ENCODE measurements at regions not wholly inside any gene's neighbourhood (a gene's known extent, or its start where the extent isn't known, plus 50 kb on each side); places are given as distances from the start of the nearest gene placed in this dataset.
"Not testable (repeated sequence)": the region's sequence is repeated elsewhere in the genome, so short reads cannot be mapped to it uniquely, and the experiment has no call there.

GRCh38 chr1:215444715-215445414 lies 122.2 kb upstream of the KCTD3 start:
- H3K4me1 Mint-ChIP-seq (ENCODE audit: low read depth) = no peaks in the 10 kb centered on the region
- ChIA-PET CTCF (no interaction called here), POLR2A (no interaction called here)
- H3K36me3 Mint-ChIP-seq = no peaks in the 10 kb centered on the region
- peaks cover 17% of the 10 kb centered on the region for H3K9me3 Mint-ChIP-seq
- intact Hi-C loops (cut with micrococcal nuclease) = no loop called here
- H3K4me3 Mint-ChIP-seq = no peak overlapping the region
- no peaks in the 10 kb centered on the region for H3K27me3 Mint-ChIP-seq
- H3K27ac Mint-ChIP-seq = no peak overlapping the region
- no peak for DNase-seq

GRCh38 chr1:215448014-215448413 lies 119.1 kb upstream of the KCTD3 start:
- H3K4me3 Mint-ChIP-seq; H3K27ac Mint-ChIP-seq; H3K27me3 Mint-ChIP-seq; H3K4me1 Mint-ChIP-seq (ENCODE audit: low read depth); POLR2A ChIA-PET; CTCF ChIA-PET; H3K36me3 Mint-ChIP-seq; intact Hi-C loops (cut with micrococcal nuclease); DNase-seq; H3K9me3 Mint-ChIP-seq: not testable (repeated sequence)

- H3K4me3 Mint-ChIP-seq; H3K9me3 Mint-ChIP-seq; H3K27me3 Mint-ChIP-seq; DNase-seq; intact Hi-C loops (cut with micrococcal nuclease); H3K27ac Mint-ChIP-seq; POLR2A ChIA-PET; H3K4me1 Mint-ChIP-seq (ENCODE audit: low read depth); CTCF ChIA-PET; H3K36me3 Mint-ChIP-seq: not testable (repeated sequence)
Observed at GRCh38 chr1:215449147-215449546, 118.0 kb upstream of the KCTD3 start.

- intact Hi-C loops (cut with micrococcal nuclease) = no loop called here
- Mint-ChIP-seq H3K27ac (no peak overlapping the region), H3K9me3 (no peaks in the 10 kb centered on the region), H3K27me3 (peaks cover 2% of the 10 kb centered on the region), H3K4me1 (ENCODE audit: low read depth) (no peaks in the 10 kb centered on the region), H3K4me3 (no peak overlapping the region), H3K36me3 (no peaks in the 10 kb centered on the region)
- CTCF ChIA-PET = no interaction called here
- POLR2A ChIA-PET = no interaction called here
- DNase-seq = no peak
Observed at GRCh38 chr1:215453440-215453839, 113.7 kb upstream of the KCTD3 start.

GRCh38 chr1:215457213-215457612 lies 109.9 kb upstream of the KCTD3 start:
- H3K27ac Mint-ChIP-seq = no peak overlapping the region
- POLR2A ChIA-PET = no interaction called here
- H3K27me3 Mint-ChIP-seq = peaks cover 2% of the 10 kb centered on the region
- intact Hi-C loops (cut with micrococcal nuclease) = no loop called here
- no peaks in the 10 kb centered on the region for H3K9me3 Mint-ChIP-seq
- DNase-seq = no peak
- H3K4me1 Mint-ChIP-seq (ENCODE audit: low read depth) = no peaks in the 10 kb centered on the region
- H3K4me3 Mint-ChIP-seq = no peak overlapping the region
- no peaks in the 10 kb centered on the region for H3K36me3 Mint-ChIP-seq
- CTCF ChIA-PET = no interaction called here

- no peak overlapping the region for H3K4me3 Mint-ChIP-seq
- H3K9me3 Mint-ChIP-seq = no peaks in the 10 kb centered on the region
- CTCF ChIA-PET = no interaction called here
- no peaks in the 10 kb centered on the region for H3K36me3 Mint-ChIP-seq
- POLR2A ChIA-PET = no interaction called here
- no peaks in the 10 kb centered on the region for H3K4me1 Mint-ChIP-seq (ENCODE audit: low read depth)
- intact Hi-C loops (cut with micrococcal nuclease) = no loop called here
- DNase-seq = no peak
- H3K27me3 Mint-ChIP-seq = peaks cover 2% of the 10 kb centered on the region
- H3K27ac Mint-ChIP-seq = no peak overlapping the region
Observed at GRCh38 chr1:215458104-215458503, 109.0 kb upstream of the KCTD3 start.

GRCh38 chr1:215458562-215458961 lies 108.5 kb upstream of the KCTD3 start:
- no peak overlapping the region for H3K4me3 Mint-ChIP-seq
- CTCF ChIA-PET = no interaction called here
- H3K36me3 Mint-ChIP-seq = no peaks in the 10 kb centered on the region
- H3K27me3 Mint-ChIP-seq = no peaks in the 10 kb centered on the region
- POLR2A ChIA-PET = no interaction called here
- H3K27ac Mint-ChIP-seq = no peak overlapping the region
- no peak for DNase-seq
- no peaks in the 10 kb centered on the region for H3K9me3 Mint-ChIP-seq
- intact Hi-C loops (cut with micrococcal nuclease) = no loop called here
- H3K4me1 Mint-ChIP-seq (ENCODE audit: low read depth) = no peaks in the 10 kb centered on the region

- ChIA-PET CTCF (no interaction called here), POLR2A (no interaction called here)
- no peaks in the 10 kb centered on the region for H3K27me3 Mint-ChIP-seq
- no peak for DNase-seq
- H3K27ac Mint-ChIP-seq = no peak overlapping the region
- intact Hi-C loops (cut with micrococcal nuclease) = no loop called here
- H3K9me3 Mint-ChIP-seq = no peaks in the 10 kb centered on the region
- no peak overlapping the region for H3K4me3 Mint-ChIP-seq
- no peaks in the 10 kb centered on the region for H3K4me1 Mint-ChIP-seq (ENCODE audit: low read depth)
- no peaks in the 10 kb centered on the region for H3K36me3 Mint-ChIP-seq
Observed at GRCh38 chr1:215459136-215459535, 108.0 kb upstream of the KCTD3 start.

- Mint-ChIP-seq H3K4me1 (ENCODE audit: low read depth) (no peaks in the 10 kb centered on the region), H3K36me3 (no peaks in the 10 kb centered on the region), H3K4me3 (no peak overlapping the region), H3K9me3 (no peaks in the 10 kb centered on the region), H3K27ac (no peak overlapping the region), H3K27me3 (peaks cover 3% of the 10 kb centered on the region)
- CTCF ChIA-PET = no interaction called here
- intact Hi-C loops (cut with micrococcal nuclease) = no loop called here
- DNase-seq = no peak
- POLR2A ChIA-PET = no interaction called here
Observed at GRCh38 chr1:215466361-215466760, 100.7 kb upstream of the KCTD3 start.

GRCh38 chr1:215471463-215471862 lies 95.6 kb upstream of the KCTD3 start:
- POLR2A ChIA-PET = no interaction called here
- H3K4me3 Mint-ChIP-seq = no peak overlapping the region
- DNase-seq = no peak
- CTCF ChIA-PET = no interaction called here
- H3K36me3 Mint-ChIP-seq = no peaks in the 10 kb centered on the region
- peaks cover under 1% of the 10 kb centered on the region for H3K27me3 Mint-ChIP-seq
- H3K4me1 Mint-ChIP-seq (ENCODE audit: low read depth) = no peaks in the 10 kb centered on the region
- intact Hi-C loops (cut with micrococcal nuclease) = no loop called here
- H3K27ac Mint-ChIP-seq = no peak overlapping the region
- H3K9me3 Mint-ChIP-seq = peaks cover under 1% of the 10 kb centered on the region

GRCh38 chr1:215472723-215473122 lies 94.4 kb upstream of the KCTD3 start:
- H3K36me3 Mint-ChIP-seq = no peaks in the 10 kb centered on the region
- no peak for DNase-seq
- H3K4me3 Mint-ChIP-seq = no peak overlapping the region
- peaks cover 4% of the 10 kb centered on the region for H3K9me3 Mint-ChIP-seq
- POLR2A ChIA-PET = no interaction called here
- intact Hi-C loops (cut with micrococcal nuclease) = no loop called here
- H3K27ac Mint-ChIP-seq = no peak overlapping the region
- H3K27me3 Mint-ChIP-seq = no peaks in the 10 kb centered on the region
- no peaks in the 10 kb centered on the region for H3K4me1 Mint-ChIP-seq (ENCODE audit: low read depth)
- CTCF ChIA-PET = no interaction called here

- H3K9me3 Mint-ChIP-seq = peaks cover 14% of the 10 kb centered on the region
- POLR2A ChIA-PET = no interaction called here
- no peak overlapping the region for H3K27ac Mint-ChIP-seq
- H3K4me3 Mint-ChIP-seq = no peak overlapping the region
- H3K36me3 Mint-ChIP-seq = no peaks in the 10 kb centered on the region
- H3K4me1 Mint-ChIP-seq (ENCODE audit: low read depth) = no peaks in the 10 kb centered on the region
- CTCF ChIA-PET = no interaction called here
- intact Hi-C loops (cut with micrococcal nuclease) = no loop called here
- DNase-seq = no peak
- no peaks in the 10 kb centered on the region for H3K27me3 Mint-ChIP-seq
Observed at GRCh38 chr1:215473943-215474342, 93.2 kb upstream of the KCTD3 start.

GRCh38 chr1:215474940-215475339 lies 92.2 kb upstream of the KCTD3 start:
- Mint-ChIP-seq H3K27ac (no peak overlapping the region), H3K4me3 (no peak overlapping the region), H3K4me1 (ENCODE audit: low read depth) (no peaks in the 10 kb centered on the region), H3K36me3 (no peaks in the 10 kb centered on the region), H3K9me3 (peaks cover 14% of the 10 kb centered on the region), H3K27me3 (no peaks in the 10 kb centered on the region)
- ChIA-PET CTCF (no interaction called here), POLR2A (no interaction called here)
- intact Hi-C loops (cut with micrococcal nuclease) = no loop called here
- no peak for DNase-seq
